ENCODE measurements at regions not wholly inside any gene's neighbourhood (a gene's known extent, or its start where the extent isn't known, plus 50 kb on each side); places are given as distances from the start of the nearest gene placed in this dataset.

- no peaks in the 10 kb centered on the region for H3K4me1 Mint-ChIP-seq
- Histone ChIP-seq H3K27ac (ENCODE audit: low read depth in 1 of 2, low read length in 2 of 2) (no peak overlapping the region), H3K9me3 (replicated peaks in 1 of 2; ENCODE audit: control insufficient read depth in 1 of 2, insufficient read depth in 1 of 2, low read length in 2 of 2) (peaks cover 5 to 7% of the 10 kb centered on the region in 2 donors), H3K4me1 (ENCODE audit: control insufficient read depth in 1 of 2, insufficient read depth in 2 of 2, low read length in 2 of 2) (peaks cover 0 to 1% of the 10 kb centered on the region in 2 donors), H3K9ac (ENCODE audit: insufficient read depth, low read length, poor library complexity, severe bottlenecking) (no peak overlapping the region), H3K36me3 (replicated peaks in 1 of 2; ENCODE audit: control insufficient read depth in 1 of 2, insufficient read depth in 2 of 2, low read length in 2 of 2) (no peaks in the 10 kb centered on the region), H3K4me3 (replicated peaks in 1 of 3; ENCODE audit: low read depth in 2 of 3, low read length in 3 of 3) (no peak overlapping the region), H2AFZ (ENCODE audit: insufficient read depth, low read depth, low read length, poor library complexity, severe bottlenecking) (no peak overlapping the region), H3K4me2 (replicated peaks; ENCODE audit: extremely low read depth, low read length, poor library complexity, severe bottlenecking) (no peak overlapping the region), H3K79me2 (ENCODE audit: insufficient read depth, low read length) (no peaks in the 10 kb centered on the region), H4K20me1 (ENCODE audit: insufficient read depth, low read length) (no peaks in the 10 kb centered on the region), H3K27me3 (ENCODE audit: control insufficient read depth in 2 of 2, insufficient read depth in 2 of 2, low read length in 2 of 2) (no peaks in the 10 kb centered on the region)
- H3K27ac Mint-ChIP-seq: no peak overlapping the region
- H3K27me3 Mint-ChIP-seq (ENCODE audit: low read depth in 3 of 3): peaks cover 0 to 5% (median 0%) of the 10 kb centered on the region in 3 donors
- whole genome bisulfite sequencing (ENCODE audit: insufficient coverage): 100% methylated on average over 2 of the region's 4 CpGs
- no peak overlapping the region for H3K4me3 Mint-ChIP-seq
- no peak for TF ChIP-seq CTCF (IDR thresholded peaks at IDR 0.05)
- no peak for DNase-seq
- intact Hi-C loops (cut with micrococcal nuclease): no loop called here
- H3K9me3 Mint-ChIP-seq: peaks cover 0 to 16% (median 9%) of the 10 kb centered on the region in 7 donors
- no peaks in the 10 kb centered on the region for H3K36me3 Mint-ChIP-seq
Observed at GRCh38 chr21:35911412-35912191, 148.7 kb downstream of the SETD4 start.

- TF ChIP-seq CTCF (IDR thresholded peaks at IDR 0.05): no peak
- Histone ChIP-seq H3K27me3 (ENCODE audit: control insufficient read depth in 2 of 2, insufficient read depth in 2 of 2, low read length in 2 of 2) (no peaks in the 10 kb centered on the region), H3K36me3 (replicated peaks in 1 of 2; ENCODE audit: control insufficient read depth in 1 of 2, insufficient read depth in 2 of 2, low read length in 2 of 2) (no peaks in the 10 kb centered on the region), H3K4me2 (replicated peaks; ENCODE audit: extremely low read depth, low read length, poor library complexity, severe bottlenecking) (no peak overlapping the region), H3K4me3 (replicated peaks in 1 of 3; ENCODE audit: low read depth in 2 of 3, low read length in 3 of 3) (no peak overlapping the region), H3K79me2 (ENCODE audit: insufficient read depth, low read length) (no peaks in the 10 kb centered on the region), H3K9ac (ENCODE audit: insufficient read depth, low read length, poor library complexity, severe bottlenecking) (no peak overlapping the region), H3K9me3 (replicated peaks in 1 of 2; ENCODE audit: control insufficient read depth in 1 of 2, insufficient read depth in 1 of 2, low read length in 2 of 2) (no peaks in the 10 kb centered on the region), H3K27ac (ENCODE audit: low read depth in 1 of 2, low read length in 2 of 2) (no peak overlapping the region), H4K20me1 (ENCODE audit: insufficient read depth, low read length) (no peaks in the 10 kb centered on the region), H2AFZ (ENCODE audit: insufficient read depth, low read depth, low read length, poor library complexity, severe bottlenecking) (no peak overlapping the region), H3K4me1 (ENCODE audit: control insufficient read depth in 1 of 2, insufficient read depth in 2 of 2, low read length in 2 of 2) (peaks cover 19 to 21% of the 10 kb centered on the region in 2 donors)
- Mint-ChIP-seq H3K27ac (no peak overlapping the region), H3K27me3 (ENCODE audit: low read depth in 3 of 3) (peaks cover 0 to 5% (median 0%) of the 10 kb centered on the region in 3 donors), H3K4me3 (no peak overlapping the region), H3K9me3 (peaks cover 0 to 8% (median 2%) of the 10 kb centered on the region in 7 donors), H3K36me3 (no peaks in the 10 kb centered on the region), H3K4me1 (peaks cover 19% of the 10 kb centered on the region)
- WGBS (ENCODE audit: insufficient coverage): no CpG with 5 or more reads among the region's 1 CpG
- no peak for DNase-seq
- intact Hi-C loops (cut with micrococcal nuclease): no loop called here
Observed at GRCh38 chr21:35909456-35910223, 150.7 kb downstream of the SETD4 start.

Measured in CD14-positive monocyte (primary cell).